Neutrophil (primary cell): ENCODE measurements at regions not wholly inside any gene's neighbourhood (a gene's known extent, or its start where the extent isn't known, plus 50 kb on each side); places are given as distances from the start of the nearest gene placed in this dataset.

ENCODE experiments used
- H3K27ac ChIP-seq: fragments of 200-600 bp; sonication (generic); 2 replicates; pipeline ENCODE4 v1.5.1; 2016; ENCODE audit warnings: mild to moderate bottlenecking, moderate library complexity
- H3K27me3 ChIP-seq: fragments of 200-600 bp; sonication (generic); 2 replicates; pipeline ENCODE4 v1.6.0; 2016; ENCODE audit warnings: mild to moderate bottlenecking
- H3K36me3 ChIP-seq: fragments of 200-600 bp; sonication (generic); 2 replicates; pipeline ENCODE4 v1.5.1; 2017
- H3K4me1 ChIP-seq, 2 experiments: fragments of 200-600 bp in 1 of 2; sonication (generic) in 1 of 2; 1 replicate in 1 of 2; 2 replicates in 1 of 2; pipeline versions ENCODE4 v1.5.1 to v1.6.1; 2013 to 2016; ENCODE audit warnings: low read depth in 1 of 2, low read length in 1 of 2, mild to moderate bottlenecking in 1 of 2, moderate library complexity in 1 of 2; ENCODE audit not compliant: control insufficient read depth in 1 of 2, insufficient read depth in 1 of 2
- H3K4me3 ChIP-seq, 2 experiments: fragments of 200-600 bp in 1 of 2; sonication (generic) in 1 of 2; 1 replicate in 1 of 2; 2 replicates in 1 of 2; pipeline ENCODE4 v1.5.1; 2013 to 2016; ENCODE audit warnings: low read depth in 1 of 2, low read length in 1 of 2, mild to moderate bottlenecking in 1 of 2, moderate library complexity in 1 of 2
- H3K9me3 ChIP-seq: fragments of 200-600 bp; sonication (generic); 2 replicates; pipeline ENCODE4 v1.5.1; 2016
- CTCF ChIP-seq: fragments of 200-600 bp; sonication (generic); IDR thresholded peaks from 2 replicates; pipeline ENCODE4 v1.5.1; 2016; ENCODE audit warnings: antibody characterized with exemption

GRCh38 chr13:55569514-55569913 is 1571.2 kb upstream of the PRR20A start:
- Histone ChIP-seq H3K36me3 (no peaks in the 10 kb centered on the region), H3K4me3 (no peak overlapping the region), H3K4me1 (no peaks in the 10 kb centered on the region), H3K27me3 (no peaks in the 10 kb centered on the region), H3K27ac (no peak overlapping the region), H3K9me3 (no peaks in the 10 kb centered on the region)
- no peak for TF ChIP-seq CTCF

- TF ChIP-seq CTCF, result no peak
- Histone ChIP-seq H3K4me1 (no peaks in the 10 kb centered on the region), H3K9me3 (no peaks in the 10 kb centered on the region), H3K36me3 (no peaks in the 10 kb centered on the region), H3K27me3 (no peaks in the 10 kb centered on the region), H3K27ac (no peak overlapping the region), H3K4me3 (no peak overlapping the region)
Measured at GRCh38 chr13:55570371-55570770, 1570.3 kb upstream of the PRR20A start.

- no peaks in the 10 kb centered on the region for H3K4me1 ChIP-seq
- TF ChIP-seq CTCF, result no peak
- no peaks in the 10 kb centered on the region for H3K27me3 ChIP-seq
- no peak overlapping the region for H3K4me3 ChIP-seq
- H3K36me3 ChIP-seq, result no peaks in the 10 kb centered on the region
- no peaks in the 10 kb centered on the region for H3K9me3 ChIP-seq
- no peak overlapping the region for H3K27ac ChIP-seq
Measured at GRCh38 chr13:55571237-55571867, 1569.4 kb upstream of the PRR20A start.

- Histone ChIP-seq H3K27me3 (no peaks in the 10 kb centered on the region), H3K27ac (no peak overlapping the region)
- no peak for TF ChIP-seq CTCF
Measured at GRCh38 chr13:55572408-55572807, 1568.3 kb upstream of the PRR20A start.

GRCh38 chr13:55572862-55573261 is 1567.9 kb upstream of the PRR20A start:
- Histone ChIP-seq H3K27me3 (no peaks in the 10 kb centered on the region), H3K27ac (no peak overlapping the region), H3K4me1 (no peaks in the 10 kb centered on the region), H3K36me3 (no peaks in the 10 kb centered on the region), H3K9me3 (no peaks in the 10 kb centered on the region), H3K4me3 (no peak overlapping the region)
- no peak for TF ChIP-seq CTCF

More at GRCh38 chr13:55572408-55572807, 1568.3 kb upstream of the PRR20A start:
- H3K36me3 ChIP-seq, result no peaks in the 10 kb centered on the region
- no peaks in the 10 kb centered on the region for H3K4me1 ChIP-seq
- no peaks in the 10 kb centered on the region for H3K9me3 ChIP-seq
- no peak overlapping the region for H3K4me3 ChIP-seq
